Transverse colon (tissue), 4 donors: ENCODE measurements at regions not wholly inside any gene's neighbourhood (a gene's known extent, or its start where the extent isn't known, plus 50 kb on each side); places are given as distances from the start of the nearest gene placed in this dataset.

ENCODE experiments used
- DNase-seq: peaks from one replicate; pipeline ENCODE4 v3.0.0-alpha.2; 2019
- H3K27ac ChIP-seq, 4 donors: fragments of 200-600 bp; sonication (generic); 2 replicates each; pipeline ENCODE4 v1.5.1; 2016 to 2018; ENCODE audit warnings: inconsistent platforms in 4 of 4
- H3K27me3 ChIP-seq: fragments of 200-600 bp; sonication (generic); 2 replicates; pipeline ENCODE4 v1.5.1; 2017; ENCODE audit warnings: inconsistent platforms
- H3K36me3 ChIP-seq, 4 donors: fragments of 200-600 bp; sonication (generic); 2 replicates each; pipeline ENCODE4 v1.5.1; 2017 to 2019; ENCODE audit warnings: inconsistent platforms in 4 of 4
- H3K4me1 ChIP-seq, 4 donors: fragments of 200-600 bp; sonication (generic); 2 replicates each; pipeline ENCODE4 v1.5.1; 2017 to 2020; ENCODE audit warnings: inconsistent platforms in 4 of 4
- H3K4me3 ChIP-seq, 4 donors: fragments of 200-600 bp; sonication (generic); 1 replicate in 1 of 4; 2 replicates in 3 of 4; pipeline versions ENCODE4 v1.5.1 to v1.6.1; 2017 to 2019; ENCODE audit warnings: inconsistent platforms in 4 of 4
- H3K9me3 ChIP-seq, 2 donors: fragments of 200-600 bp; sonication (generic); 2 replicates each; pipeline ENCODE4 v1.5.1; 2017 to 2019; ENCODE audit warnings: inconsistent platforms in 2 of 2
- CTCF ChIP-seq, 5 experiments: fragments of 200-600 bp in 3 of 5; fragments of 450-650 bp in 2 of 5; sonication (generic) in 3 of 5; IDR thresholded peaks; 1 replicate in 2 of 5; 2 replicates in 3 of 5; pipeline ENCODE4 v1.5.1; 2016 to 2017; ENCODE audit warnings: antibody characterized with exemption in 5 of 5, inconsistent platforms in 3 of 5, mild to moderate bottlenecking in 2 of 5, moderate library complexity in 1 of 5
- EP300 ChIP-seq: sonication (generic); formaldehyde crosslinking; IDR thresholded peaks from one replicate; pipeline ENCODE4 v1.6.1; 2017; ENCODE audit warnings: antibody characterized with exemption, low read depth
- POLR2A ChIP-seq: fragments of 450-650 bp; IDR thresholded peaks from one replicate; pipeline ENCODE4 v1.6.1; 2016; ENCODE audit warnings: antibody characterized with exemption, mild to moderate bottlenecking, moderate library complexity
- POLR2AphosphoS5 ChIP-seq, 3 donors: sonication (generic); formaldehyde crosslinking; IDR thresholded peaks; one replicate each; pipeline ENCODE4 v1.6.1; 2016; ENCODE audit warnings: antibody characterized with exemption in 3 of 3
- WGBS, 2 donors: methylation state at CpG; one replicate each; pipeline ENCODE4 v1.1.5; 2018; ENCODE audit warnings: low coverage in 1 of 2; 5-methylcytosine and 5-hydroxymethylcytosine counted together
- in situ Hi-C, 4 donors: fragments of 200-750 bp; cut with MboI; loops; one replicate each; pipeline versions ENCODE4 v1.15.0 to v1.15.1; 2017; ENCODE audit warnings: low sequenced_read_pairs in 3 of 4, low pct_ligation_motif_present in 1 of 4, low pct_unique_long_range_greater_than_20kb in 1 of 4
- intact Hi-C: fragments of 100-400 bp; cut with DNase I; formaldehyde crosslinking; loops from one replicate; pipeline ENCODE4 v1.15.1; 2023; ENCODE audit warnings: low total_unique reads

GRCh38 chr1:93013145-93014065, 52.1 kb upstream of the DIPK1A start:
- intact Hi-C loops (no loop called here), in situ Hi-C loops (loop anchor here in 1 of 4 donors (10.0 kb wide), 1 partner anchor 51 kb away; no protein-coding TSS in a partner anchor)
- no peaks in the 10 kb centered on the region for H3K9me3 ChIP-seq
- no peak overlapping the region for H3K27ac ChIP-seq
- no peaks in the 10 kb centered on the region for H3K27me3 ChIP-seq
- H3K4me3 ChIP-seq = no peak overlapping the region
- H3K4me1 ChIP-seq = no peaks in the 10 kb centered on the region
- H3K36me3 ChIP-seq = no peaks in the 10 kb centered on the region
- WGBS, 2 donors = 84 to 90% methylated on average over 2 to 4 of the region's 4 CpGs
- no peak for DNase-seq
- TF ChIP-seq CTCF (IDR thresholded peaks at IDR 0.05) (no peak), POLR2A (no peak), POLR2AphosphoS5 (IDR thresholded peaks at IDR 0.05) (no peak), EP300 (no peak)

GRCh38 chr1:93014168-93014567, 52.9 kb upstream of the DIPK1A start:
- H3K36me3 ChIP-seq = no peaks in the 10 kb centered on the region
- TF ChIP-seq CTCF (IDR thresholded peaks at IDR 0.05) = no peak
- no peak for TF ChIP-seq POLR2AphosphoS5 (IDR thresholded peaks at IDR 0.05)
- TF ChIP-seq EP300 = no peak
- TF ChIP-seq POLR2A = no peak
- intact Hi-C loops = no loop called here

GRCh38 chr1:93015590-93015989, 54.3 kb upstream of the DIPK1A start:
- Histone ChIP-seq H3K9me3 (no peaks in the 10 kb centered on the region), H3K27ac (no peak overlapping the region), H3K36me3 (no peaks in the 10 kb centered on the region), H3K4me3 (no peak overlapping the region), H3K4me1 (no peaks in the 10 kb centered on the region), H3K27me3 (no peaks in the 10 kb centered on the region)
- in situ Hi-C loops (loop anchor here in 1 of 4 donors (10.0 kb wide), 1 partner anchor 49 kb away; no protein-coding TSS in a partner anchor), intact Hi-C loops (no loop called here)
- no peak for TF ChIP-seq CTCF (IDR thresholded peaks at IDR 0.05)
- no peak for TF ChIP-seq POLR2AphosphoS5 (IDR thresholded peaks at IDR 0.05)
- TF ChIP-seq EP300 = no peak
- no peak for TF ChIP-seq POLR2A
- WGBS, 2 donors = 10 to 52% methylated on average over 2 of the region's 2 CpGs
- DNase-seq = no peak

More at GRCh38 chr1:93014168-93014567, 52.9 kb upstream of the DIPK1A start:
- no peak overlapping the region for H3K4me3 ChIP-seq
- no peak for DNase-seq
- H3K27me3 ChIP-seq = no peaks in the 10 kb centered on the region
- no peaks in the 10 kb centered on the region for H3K9me3 ChIP-seq
- H3K27ac ChIP-seq = no peak overlapping the region
- in situ Hi-C loops = loop anchor here in 1 of 4 donors (10.0 kb wide), 1 partner anchor 51 kb away; no protein-coding TSS in a partner anchor
- 54 to 80% methylated on average over 2 of the region's 2 CpGs for WGBS, 2 donors
- no peaks in the 10 kb centered on the region for H3K4me1 ChIP-seq

GRCh38 chr1:93016171-93016570, 54.9 kb upstream of the DIPK1A start:
- TF ChIP-seq POLR2AphosphoS5 (IDR thresholded peaks at IDR 0.05) (no peak), EP300 (no peak), POLR2A (no peak), CTCF (IDR thresholded peaks at IDR 0.05) (no peak)
- H3K4me1 ChIP-seq = no peaks in the 10 kb centered on the region
- in situ Hi-C loops = loop anchor here in 1 of 4 donors (10.0 kb wide), 1 partner anchor 49 kb away; no protein-coding TSS in a partner anchor
- no peaks in the 10 kb centered on the region for H3K36me3 ChIP-seq
- no peak overlapping the region for H3K27ac ChIP-seq
- no peaks in the 10 kb centered on the region for H3K27me3 ChIP-seq
- intact Hi-C loops = no loop called here
- DNase-seq = no peak
- no peak overlapping the region for H3K4me3 ChIP-seq
- WGBS, 2 donors = 71 to 80% methylated on average over 4 of the region's 4 CpGs
- no peaks in the 10 kb centered on the region for H3K9me3 ChIP-seq
